BJ (cell line): ENCODE measurements at regions not wholly inside any gene's neighbourhood (a gene's known extent, or its start where the extent isn't known, plus 50 kb on each side); places are given as distances from the start of the nearest gene placed in this dataset.
"Not testable (repeated sequence)": the region's sequence is repeated elsewhere in the genome, so short reads cannot be mapped to it uniquely, and the experiment has no call there.

Experiments
- CTCF ChIA-PET: fragments of 350-600 bp; formaldehyde crosslinking; extraction: SDS; loops from one replicate; lab custom pipeline; 2021; ENCODE audit warnings: antibody characterized with exemption, inconsistent platforms; lab: Yijun Ruan, JAX
- POLR2A ChIA-PET: fragments of 300-600 bp; sonication (Branson Sonifier 250); formaldehyde crosslinking; extraction: SDS; loops from one replicate; lab custom pipeline; 2021; ENCODE audit warnings: antibody characterized with exemption; lab: Charles Lee
- DNase-seq: peaks from one replicate; pipeline ENCODE4 v3.0.0-alpha.2; 2011; ENCODE audit warnings: low read depth
- H3K27me3 ChIP-seq: 2 replicates; pipeline ENCODE4 v1.6.0; 2011; ENCODE audit warnings: low read length; ENCODE audit not compliant: control insufficient read depth, insufficient read depth
- H3K36me3 ChIP-seq: 2 replicates; pipeline ENCODE4 v1.5.1; 2011; ENCODE audit warnings: low read length; ENCODE audit not compliant: control insufficient read depth, insufficient read depth
- H3K4me3 ChIP-seq: 2 replicates; pipeline ENCODE4 v1.5.1; 2011; ENCODE audit warnings: low read depth, mild to moderate bottlenecking, control low read depth, low read length
- TF ChIP-seq, protein P1 (sequence below): IDR thresholded peaks from 2 replicates; pipeline ENCODE4 v1.5.1; 2011; ENCODE audit warnings: low read depth, mild to moderate bottlenecking, control low read depth, inconsistent platforms, low read length, moderate library complexity; ENCODE audit not compliant: insufficient read depth

DNA sequence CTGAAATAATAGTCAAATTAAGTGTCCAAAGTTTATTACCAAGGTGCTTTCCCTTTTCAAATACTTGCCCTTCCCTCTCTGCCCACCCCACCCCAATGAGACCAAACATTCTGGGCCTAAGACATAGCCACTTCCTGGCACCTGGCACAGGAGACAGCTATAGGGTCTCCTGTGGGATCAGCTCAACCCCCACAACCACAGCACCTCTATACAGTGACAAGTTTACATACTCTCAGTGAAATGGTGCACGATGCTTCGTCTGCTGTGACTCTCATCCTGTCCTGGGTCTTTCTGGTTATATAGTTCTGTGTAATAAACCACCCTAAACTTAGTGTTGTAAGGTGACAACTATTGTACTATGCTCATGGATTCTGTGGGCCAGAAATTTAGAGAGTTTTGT is 466.2 kb downstream of the FBXO15 start:
- no peak for DNase-seq
- Histone ChIP-seq H3K4me3 (no peak overlapping the region), H3K27me3 (no peaks in the 10 kb centered on the region), H3K36me3 (no peaks in the 10 kb centered on the region)
- POLR2A ChIA-PET: no interaction called here
- TF ChIP-seq, protein P1, sequence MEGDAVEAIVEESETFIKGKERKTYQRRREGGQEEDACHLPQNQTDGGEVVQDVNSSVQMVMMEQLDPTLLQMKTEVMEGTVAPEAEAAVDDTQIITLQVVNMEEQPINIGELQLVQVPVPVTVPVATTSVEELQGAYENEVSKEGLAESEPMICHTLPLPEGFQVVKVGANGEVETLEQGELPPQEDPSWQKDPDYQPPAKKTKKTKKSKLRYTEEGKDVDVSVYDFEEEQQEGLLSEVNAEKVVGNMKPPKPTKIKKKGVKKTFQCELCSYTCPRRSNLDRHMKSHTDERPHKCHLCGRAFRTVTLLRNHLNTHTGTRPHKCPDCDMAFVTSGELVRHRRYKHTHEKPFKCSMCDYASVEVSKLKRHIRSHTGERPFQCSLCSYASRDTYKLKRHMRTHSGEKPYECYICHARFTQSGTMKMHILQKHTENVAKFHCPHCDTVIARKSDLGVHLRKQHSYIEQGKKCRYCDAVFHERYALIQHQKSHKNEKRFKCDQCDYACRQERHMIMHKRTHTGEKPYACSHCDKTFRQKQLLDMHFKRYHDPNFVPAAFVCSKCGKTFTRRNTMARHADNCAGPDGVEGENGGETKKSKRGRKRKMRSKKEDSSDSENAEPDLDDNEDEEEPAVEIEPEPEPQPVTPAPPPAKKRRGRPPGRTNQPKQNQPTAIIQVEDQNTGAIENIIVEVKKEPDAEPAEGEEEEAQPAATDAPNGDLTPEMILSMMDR: no peak
- CTCF ChIA-PET: no interaction called here

DNA sequence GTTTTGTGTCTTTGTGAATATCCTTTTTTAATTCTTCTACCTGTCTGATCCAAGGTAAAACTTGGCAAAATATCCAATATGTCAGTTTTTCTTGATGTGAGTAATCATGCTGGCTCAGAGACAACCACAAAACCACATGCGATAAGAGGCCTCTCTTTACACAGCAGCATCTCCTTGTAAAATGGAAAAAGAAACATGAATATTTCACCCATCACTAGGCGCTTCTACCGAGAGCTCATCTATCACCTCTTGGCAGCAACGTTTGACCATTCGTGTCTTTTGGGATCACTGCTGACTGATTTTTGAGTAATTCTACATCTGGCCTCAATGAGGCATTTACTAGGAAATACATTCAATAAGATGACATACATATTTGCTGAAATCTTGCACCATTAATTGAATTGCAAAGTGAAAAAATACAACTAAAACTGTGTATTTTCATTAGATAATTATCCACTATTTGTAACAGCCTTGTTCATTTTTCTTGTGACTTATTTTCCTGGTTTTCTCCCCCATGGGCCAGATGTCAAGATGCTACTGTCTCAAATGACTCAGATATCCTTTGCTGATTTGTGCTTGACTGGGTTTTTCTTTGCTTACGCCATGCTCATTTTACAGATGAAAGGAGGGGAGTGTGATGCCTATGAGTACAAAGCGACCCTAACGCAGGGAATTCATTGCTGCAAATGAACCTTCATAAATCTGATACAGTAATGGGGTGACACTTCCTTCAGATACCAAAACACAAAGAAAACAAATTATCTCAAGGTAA is 467.5 kb downstream of the FBXO15 start:
- Histone ChIP-seq H3K27me3 (no peaks in the 10 kb centered on the region), H3K4me3 (no peak overlapping the region), H3K36me3 (no peaks in the 10 kb centered on the region)
- TF ChIP-seq, protein P1: no peak
- ChIA-PET CTCF (no interaction called here), POLR2A (no interaction called here)
- DNase-seq: no peak

DNA sequence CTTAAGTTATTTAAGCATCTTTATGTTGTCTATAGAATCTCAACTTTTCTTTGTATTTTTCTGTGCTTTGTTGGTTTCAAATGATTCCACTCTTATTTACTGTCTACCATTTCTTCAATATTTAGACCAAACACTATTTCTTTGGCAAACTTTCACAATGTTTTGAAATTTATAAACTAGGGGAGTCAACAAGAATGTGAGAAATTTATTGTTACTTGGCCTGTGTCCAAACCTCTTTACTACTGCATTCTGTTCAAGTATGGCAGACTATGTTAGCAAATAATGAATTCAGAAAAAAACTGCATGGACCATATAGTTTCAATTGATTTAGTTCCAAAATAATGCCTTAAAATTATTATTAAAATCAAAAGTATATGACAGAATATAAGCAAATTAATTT is 470.2 kb downstream of the FBXO15 start:
- ChIA-PET CTCF (no interaction called here), POLR2A (no interaction called here)
- Histone ChIP-seq H3K4me3 (no peak overlapping the region), H3K36me3 (no peaks in the 10 kb centered on the region), H3K27me3 (no peaks in the 10 kb centered on the region)
- no peak for DNase-seq
- TF ChIP-seq, protein P1: no peak

DNA sequence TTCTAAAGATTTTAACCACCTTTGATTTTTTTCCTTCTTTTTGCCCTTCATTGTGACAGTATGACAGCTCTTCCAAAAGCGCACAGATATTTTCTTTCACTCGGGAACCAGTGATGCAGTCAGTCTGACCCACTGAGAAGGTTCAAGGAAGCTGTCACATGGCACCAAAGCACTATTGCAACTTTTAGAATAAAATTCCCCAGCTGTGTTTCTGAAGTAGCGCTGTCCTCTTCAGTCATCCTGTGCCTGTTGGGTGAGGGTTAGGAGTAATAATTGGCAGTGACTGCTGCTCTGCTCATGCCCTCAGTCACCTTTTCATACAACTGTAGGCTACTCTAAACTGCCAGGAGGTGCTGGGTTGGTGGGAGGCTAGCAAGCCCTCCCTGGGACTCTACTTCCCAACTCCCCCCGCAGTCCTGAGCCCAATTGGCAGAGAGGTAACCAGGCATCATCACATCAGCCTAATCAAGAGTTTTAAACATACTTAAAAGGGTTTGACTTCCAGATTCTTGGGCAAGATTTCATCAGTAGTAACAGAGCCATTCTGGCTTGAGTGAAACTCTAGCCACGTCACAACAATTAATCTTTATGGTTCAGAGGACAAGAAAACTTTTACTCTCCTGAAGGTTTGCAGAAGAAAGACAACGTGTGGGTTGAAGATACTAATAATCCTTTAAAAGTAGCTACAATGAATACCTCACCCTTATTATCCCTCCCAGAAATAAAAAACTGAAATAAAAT is 473.3 kb downstream of the FBXO15 start:
- Histone ChIP-seq H3K36me3 (no peaks in the 10 kb centered on the region), H3K4me3 (no peak overlapping the region), H3K27me3 (no peaks in the 10 kb centered on the region)
- TF ChIP-seq, protein P1: no peak
- ChIA-PET POLR2A (no interaction called here), CTCF (no interaction called here)
- no peak for DNase-seq

DNA sequence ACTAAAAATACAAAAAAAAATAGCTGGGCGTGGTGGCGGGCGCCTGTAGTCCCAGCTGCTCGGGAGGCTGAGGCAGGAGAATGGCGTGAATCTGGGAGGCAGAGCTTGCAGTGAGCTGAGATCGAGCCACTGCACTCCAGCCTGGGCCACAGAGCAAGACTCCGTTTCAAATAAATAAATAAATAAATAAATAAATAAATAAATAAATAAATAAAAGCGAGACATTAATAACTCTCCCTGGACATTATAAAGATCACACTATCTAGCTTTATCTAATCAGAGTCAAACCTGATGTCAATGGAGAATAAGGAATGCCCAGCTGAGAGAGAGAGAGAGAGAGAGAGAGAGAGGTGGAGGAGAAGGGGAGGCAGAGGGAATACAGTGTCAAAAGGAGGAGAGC is 476.2 kb downstream of the FBXO15 start:
- not testable (repeated sequence) for H3K36me3 ChIP-seq, DNase-seq, H3K27me3 ChIP-seq, H3K4me3 ChIP-seq
- ChIA-PET POLR2A (interaction anchor here (0.6 kb wide), 1 partner anchor 57 kb away, joined by 4 read pairs; no protein-coding TSS in a partner anchor), CTCF (interaction anchor here (0.6 kb wide), 1 partner anchor 42 kb away, joined by 3 read pairs; no protein-coding TSS in a partner anchor)
